Mesodermal cell (in vitro differentiated cells): ENCODE measurements at regions not wholly inside any gene's neighbourhood (a gene's known extent, or its start where the extent isn't known, plus 50 kb on each side); places are given as distances from the start of the nearest gene placed in this dataset.

Source experiments
- H3K27ac ChIP-seq: 2 replicates; pipeline ENCODE4 v1.7.0; 2013; ENCODE audit warnings: mild to moderate bottlenecking, low read depth, low read length, moderate library complexity; ENCODE audit not compliant: severe bottlenecking
- H3K36me3 ChIP-seq: 2 replicates; pipeline ENCODE4 v1.7.1; 2013; ENCODE audit warnings: mild to moderate bottlenecking, low read length, moderate library complexity; ENCODE audit not compliant: control insufficient read depth, insufficient read depth
- H3K4me1 ChIP-seq: one replicate; pipeline ENCODE4 v1.7.1; 2013; ENCODE audit warnings: mild to moderate bottlenecking, low read length; ENCODE audit not compliant: insufficient read depth, control insufficient read depth, poor library complexity, severe bottlenecking
- H3K4me3 ChIP-seq: 2 replicates; pipeline ENCODE4 v1.7.0; 2013; ENCODE audit warnings: low read length, control low read depth, mild to moderate bottlenecking; ENCODE audit not compliant: insufficient read depth, poor library complexity, severe bottlenecking; ENCODE audit errors: extremely low read depth
- H3K9me3 ChIP-seq: 2 replicates; pipeline ENCODE4 v1.7.1; 2013; ENCODE audit warnings: mild to moderate bottlenecking, low read length, moderate library complexity; ENCODE audit not compliant: control insufficient read depth
- WGBS, 2 experiments: methylation state at CpG; one replicate each; pipeline ENCODE4 v1.1.5; 2013; ENCODE audit warnings: missing lambda C conversion rate in 2 of 2; ENCODE audit not compliant: insufficient coverage in 2 of 2; 5-methylcytosine and 5-hydroxymethylcytosine counted together

- 90 to 94% methylated on average over 7 of the region's 7 CpGs for WGBS, 2 experiments
- H3K4me1 ChIP-seq = no peaks in the 10 kb centered on the region
Observed at GRCh38 chr11:44417731-44418455, 108.0 kb upstream of the ALX4 start.

GRCh38 chr11:44418456-44418830 is 108.5 kb upstream of the ALX4 start:
- Histone ChIP-seq H3K4me3 (no peak overlapping the region), H3K36me3 (no peaks in the 10 kb centered on the region), H3K27ac (no peak overlapping the region), H3K9me3 (no peaks in the 10 kb centered on the region), H3K4me1 (no peaks in the 10 kb centered on the region)
- WGBS, 2 experiments = 95 to 98% methylated on average over 3 of the region's 7 CpGs

More at GRCh38 chr11:44417731-44418455, 108.0 kb upstream of the ALX4 start:
- Histone ChIP-seq H3K27ac (no peak overlapping the region), H3K36me3 (no peaks in the 10 kb centered on the region), H3K4me3 (no peak overlapping the region), H3K9me3 (no peaks in the 10 kb centered on the region)

- H3K4me1 ChIP-seq = no peaks in the 10 kb centered on the region
- H3K27ac ChIP-seq = no peak overlapping the region
- no peak overlapping the region for H3K4me3 ChIP-seq
- H3K9me3 ChIP-seq = no peaks in the 10 kb centered on the region
- 89 to 90% methylated on average over 8 to 9 of the region's 9 CpGs for WGBS, 2 experiments
- no peaks in the 10 kb centered on the region for H3K36me3 ChIP-seq
Observed at GRCh38 chr11:44421090-44421675, 111.2 kb upstream of the ALX4 start.

GRCh38 chr11:44423289-44423688 is 113.3 kb upstream of the ALX4 start:
- WGBS, 2 experiments = 93 to 100% methylated on average over 4 to 5 of the region's 5 CpGs
- no peak overlapping the region for H3K27ac ChIP-seq
- H3K9me3 ChIP-seq = no peaks in the 10 kb centered on the region
- no peak overlapping the region for H3K4me3 ChIP-seq
- H3K4me1 ChIP-seq = no peaks in the 10 kb centered on the region
- no peaks in the 10 kb centered on the region for H3K36me3 ChIP-seq

GRCh38 chr11:44424841-44425240 is 114.9 kb upstream of the ALX4 start:
- Histone ChIP-seq H3K9me3 (no peaks in the 10 kb centered on the region), H3K27ac (no peak overlapping the region), H3K4me3 (no peak overlapping the region), H3K4me1 (no peaks in the 10 kb centered on the region), H3K36me3 (no peaks in the 10 kb centered on the region)
- WGBS, 2 experiments = no CpG with 5 or more reads among the region's 4 CpGs

DNA sequence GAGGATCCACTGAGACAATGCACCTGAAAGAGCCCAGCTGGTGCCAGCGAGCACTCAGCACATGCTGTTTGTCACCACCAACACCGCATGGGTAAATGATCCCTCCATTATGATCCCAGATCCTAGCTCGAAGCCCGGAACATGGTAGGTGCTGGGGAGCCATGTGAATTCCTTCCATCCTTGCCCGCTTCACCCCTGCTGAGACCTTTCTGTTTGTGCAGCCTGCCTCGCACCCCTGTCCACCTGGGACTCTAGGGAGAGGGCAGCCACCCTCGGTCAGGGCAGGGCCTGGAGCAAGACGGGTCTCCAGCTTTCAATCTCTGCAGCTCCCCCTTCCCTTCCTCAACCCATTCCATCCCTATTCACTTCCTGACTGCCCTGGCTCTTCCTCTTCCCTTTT is 116.2 kb upstream of the ALX4 start:
- H3K9me3 ChIP-seq = no peaks in the 10 kb centered on the region
- H3K4me1 ChIP-seq = no peaks in the 10 kb centered on the region
- no peak overlapping the region for H3K4me3 ChIP-seq
- 80 to 85% methylated on average over 7 to 8 of the region's 8 CpGs for WGBS, 2 experiments
- H3K36me3 ChIP-seq = no peaks in the 10 kb centered on the region
- no peak overlapping the region for H3K27ac ChIP-seq

GRCh38 chr11:44426958-44427357 is 117.0 kb upstream of the ALX4 start:
- H3K4me1 ChIP-seq = no peaks in the 10 kb centered on the region
- WGBS, 2 experiments = 84 to 96% methylated on average over 7 to 11 of the region's 11 CpGs

GRCh38 chr11:44427432-44427831 is 117.5 kb upstream of the ALX4 start:
- Histone ChIP-seq H3K4me3 (no peak overlapping the region), H3K4me1 (no peaks in the 10 kb centered on the region), H3K9me3 (no peaks in the 10 kb centered on the region), H3K36me3 (no peaks in the 10 kb centered on the region), H3K27ac (no peak overlapping the region)
- 61 to 75% methylated on average over 6 of the region's 8 CpGs for WGBS, 2 experiments

More at GRCh38 chr11:44426958-44427357, 117.0 kb upstream of the ALX4 start:
- Histone ChIP-seq H3K9me3 (no peaks in the 10 kb centered on the region), H3K36me3 (no peaks in the 10 kb centered on the region), H3K4me3 (no peak overlapping the region), H3K27ac (no peak overlapping the region)

DNA sequence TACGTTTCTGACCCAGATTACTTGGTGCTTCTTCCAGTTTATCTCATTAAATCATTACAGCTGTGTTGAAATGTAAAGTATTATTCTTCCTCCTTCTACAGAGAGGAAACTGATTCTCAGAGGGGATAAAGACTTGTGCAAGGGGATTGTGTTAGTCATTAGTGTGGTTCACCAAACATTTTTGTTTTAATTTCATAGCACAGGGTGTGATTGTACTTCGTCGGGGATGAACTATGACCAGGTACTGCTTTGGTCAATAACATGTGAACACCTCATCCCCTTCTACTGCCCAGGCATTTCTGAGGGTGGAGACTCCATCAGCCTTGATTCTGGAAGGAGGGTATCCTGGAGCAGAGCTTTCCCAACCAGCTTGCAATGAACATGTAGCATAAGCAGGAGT is 120.2 kb upstream of the ALX4 start:
- WGBS, 2 experiments = no CpG with 5 or more reads among the region's 3 CpGs
- H3K4me3 ChIP-seq = no peak overlapping the region
- no peaks in the 10 kb centered on the region for H3K4me1 ChIP-seq

GRCh38 chr11:44434191-44434590 is 124.3 kb upstream of the ALX4 start:
- H3K9me3 ChIP-seq = no peaks in the 10 kb centered on the region
- no peak overlapping the region for H3K27ac ChIP-seq
- H3K36me3 ChIP-seq = no peaks in the 10 kb centered on the region
- no peak overlapping the region for H3K4me3 ChIP-seq
- WGBS, 2 experiments = 72 to 82% methylated on average over 2 of the region's 2 CpGs
- H3K4me1 ChIP-seq = no peaks in the 10 kb centered on the region

More for the DNA sequence above, 120.2 kb upstream of the ALX4 start:
- Histone ChIP-seq H3K36me3 (no peaks in the 10 kb centered on the region), H3K9me3 (no peaks in the 10 kb centered on the region), H3K27ac (no peak overlapping the region)

DNA sequence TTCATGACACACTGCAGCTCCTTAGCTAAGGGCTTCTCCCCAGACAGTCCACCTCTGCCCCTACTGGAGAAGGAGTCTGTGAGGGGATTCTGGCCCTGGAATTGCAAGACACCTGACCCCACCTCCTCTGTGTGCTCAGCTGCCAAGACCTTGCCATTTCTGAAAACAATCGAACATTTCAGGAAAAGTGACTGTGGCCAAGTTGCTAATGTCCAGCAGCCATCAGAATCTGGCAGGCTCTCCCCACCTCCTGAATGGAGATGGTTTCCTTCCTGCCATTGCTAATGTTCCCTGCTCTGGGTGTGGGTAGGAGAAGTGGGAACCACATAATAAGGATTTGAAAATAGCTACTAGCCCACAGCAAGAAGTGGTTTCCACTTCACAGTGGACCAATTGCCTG is 127.2 kb upstream of the ALX4 start:
- Histone ChIP-seq H3K4me1 (no peaks in the 10 kb centered on the region), H3K36me3 (no peaks in the 10 kb centered on the region), H3K9me3 (no peaks in the 10 kb centered on the region), H3K27ac (no peak overlapping the region), H3K4me3 (no peak overlapping the region)
- 100% methylated on average over 1 of the region's 1 CpG; no CpG with 5 or more reads in 1 of the 2 experiments for WGBS, 2 experiments
